ENCODE measurements at regions not wholly inside any gene's neighbourhood (a gene's known extent, or its start where the extent isn't known, plus 50 kb on each side); places are given as distances from the start of the nearest gene placed in this dataset.

- TF ChIP-seq, protein P1, sequence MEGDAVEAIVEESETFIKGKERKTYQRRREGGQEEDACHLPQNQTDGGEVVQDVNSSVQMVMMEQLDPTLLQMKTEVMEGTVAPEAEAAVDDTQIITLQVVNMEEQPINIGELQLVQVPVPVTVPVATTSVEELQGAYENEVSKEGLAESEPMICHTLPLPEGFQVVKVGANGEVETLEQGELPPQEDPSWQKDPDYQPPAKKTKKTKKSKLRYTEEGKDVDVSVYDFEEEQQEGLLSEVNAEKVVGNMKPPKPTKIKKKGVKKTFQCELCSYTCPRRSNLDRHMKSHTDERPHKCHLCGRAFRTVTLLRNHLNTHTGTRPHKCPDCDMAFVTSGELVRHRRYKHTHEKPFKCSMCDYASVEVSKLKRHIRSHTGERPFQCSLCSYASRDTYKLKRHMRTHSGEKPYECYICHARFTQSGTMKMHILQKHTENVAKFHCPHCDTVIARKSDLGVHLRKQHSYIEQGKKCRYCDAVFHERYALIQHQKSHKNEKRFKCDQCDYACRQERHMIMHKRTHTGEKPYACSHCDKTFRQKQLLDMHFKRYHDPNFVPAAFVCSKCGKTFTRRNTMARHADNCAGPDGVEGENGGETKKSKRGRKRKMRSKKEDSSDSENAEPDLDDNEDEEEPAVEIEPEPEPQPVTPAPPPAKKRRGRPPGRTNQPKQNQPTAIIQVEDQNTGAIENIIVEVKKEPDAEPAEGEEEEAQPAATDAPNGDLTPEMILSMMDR (IDR thresholded peaks at IDR 0.05): no peak
- H3K27ac Mint-ChIP-seq: peak overlapping the region in 1 of 7 donors; percentile 46
- no peak for DNase-seq
- H3K79me2 ChIP-seq (ENCODE audit: insufficient read depth, low read length): no peaks in the 10 kb centered on the region
- H3K27ac ChIP-seq (ENCODE audit: low read depth in 1 of 2, low read length in 2 of 2): no peak overlapping the region
- H3K4me3 Mint-ChIP-seq: no peak overlapping the region
- no peaks in the 10 kb centered on the region for H3K9me3 Mint-ChIP-seq
- no peak overlapping the region for H3K9ac ChIP-seq (ENCODE audit: insufficient read depth, low read length, poor library complexity, severe bottlenecking)
- no peak overlapping the region for H3K4me2 ChIP-seq (replicated peaks; ENCODE audit: extremely low read depth, low read length, poor library complexity, severe bottlenecking)
- no peaks in the 10 kb centered on the region for H3K9me3 ChIP-seq (replicated peaks in 1 of 2; ENCODE audit: control insufficient read depth in 1 of 2, insufficient read depth in 1 of 2, low read length in 2 of 2)
- H3K27me3 ChIP-seq (ENCODE audit: control insufficient read depth in 2 of 2, insufficient read depth in 2 of 2, low read length in 2 of 2): no peaks in the 10 kb centered on the region
- WGBS (ENCODE audit: insufficient coverage): 59% methylated on average over 5 of the region's 15 CpGs
- H3K4me3 ChIP-seq (replicated peaks in 1 of 3; ENCODE audit: low read depth in 2 of 3, low read length in 3 of 3): no peak overlapping the region
- intact Hi-C loops (cut with micrococcal nuclease): no loop called here
- H3K4me1 Mint-ChIP-seq: peaks cover 10% of the 10 kb centered on the region
- H2AFZ ChIP-seq (ENCODE audit: insufficient read depth, low read depth, low read length, poor library complexity, severe bottlenecking): no peak overlapping the region
- no peaks in the 10 kb centered on the region for H3K36me3 ChIP-seq (replicated peaks in 1 of 2; ENCODE audit: control insufficient read depth in 1 of 2, insufficient read depth in 2 of 2, low read length in 2 of 2)
- H3K27me3 Mint-ChIP-seq (ENCODE audit: low read depth in 3 of 3): peaks cover 2 to 7% (median 3%) of the 10 kb centered on the region in 3 donors
- no peaks in the 10 kb centered on the region for H3K36me3 Mint-ChIP-seq
- H3K4me1 ChIP-seq (ENCODE audit: control insufficient read depth in 1 of 2, insufficient read depth in 2 of 2, low read length in 2 of 2): peaks cover 9 to 10% of the 10 kb centered on the region in 2 donors
- H4K20me1 ChIP-seq (ENCODE audit: insufficient read depth, low read length): no peaks in the 10 kb centered on the region
Measured at GRCh38 chr16:85441189-85441889, 171.8 kb upstream of the GSE1 start.

DNA sequence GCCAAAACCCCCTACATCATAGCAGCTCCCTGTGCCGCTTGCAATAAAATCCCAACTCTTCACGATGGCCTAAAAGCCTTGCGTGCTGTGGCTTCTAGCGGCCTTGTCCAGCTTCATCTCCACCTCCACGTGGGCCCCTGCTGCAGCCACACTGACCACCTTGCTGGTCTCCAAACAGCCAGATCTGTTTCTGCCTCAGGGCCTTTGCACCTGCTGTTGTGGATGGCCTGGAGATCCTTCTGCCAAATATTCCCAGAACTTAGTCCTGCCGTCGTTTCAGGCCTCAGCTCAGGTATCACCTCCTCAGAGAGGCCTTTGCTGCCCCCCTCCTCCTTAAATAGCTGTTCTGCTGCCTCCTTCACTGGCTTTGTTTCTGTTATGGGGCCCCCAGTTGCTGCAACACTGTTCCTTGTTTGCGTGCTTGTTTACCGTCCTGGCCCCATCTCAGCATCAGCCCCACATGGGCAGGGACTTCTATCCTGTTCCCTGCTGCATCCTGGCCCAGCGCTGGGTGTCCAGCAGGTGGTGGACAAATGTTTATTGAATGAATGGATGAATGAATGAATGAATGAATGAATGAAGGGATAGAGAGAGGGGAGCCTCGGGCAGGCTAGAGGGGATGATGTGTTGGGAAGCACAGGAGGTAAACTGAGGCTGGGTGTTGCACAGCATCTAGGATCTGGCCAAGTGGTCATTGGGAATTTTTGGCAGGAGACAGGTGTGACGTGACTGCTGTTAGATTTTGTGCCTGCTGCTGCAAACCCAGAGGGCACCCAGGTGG lies 171.0 kb upstream of the GSE1 start:
- TF ChIP-seq, protein P1 (IDR thresholded peaks at IDR 0.05): no peak
- Mint-ChIP-seq H3K27ac (no peak overlapping the region), H3K9me3 (no peaks in the 10 kb centered on the region), H3K36me3 (no peaks in the 10 kb centered on the region), H3K4me3 (no peak overlapping the region), H3K27me3 (ENCODE audit: low read depth in 3 of 3) (peaks cover 2 to 9% (median 7%) of the 10 kb centered on the region in 3 donors), H3K4me1 (peaks cover 10% of the 10 kb centered on the region)
- Histone ChIP-seq H4K20me1 (ENCODE audit: insufficient read depth, low read length) (no peaks in the 10 kb centered on the region), H3K27me3 (ENCODE audit: control insufficient read depth in 2 of 2, insufficient read depth in 2 of 2, low read length in 2 of 2) (peaks cover 0 to 3% of the 10 kb centered on the region in 2 donors), H3K9me3 (replicated peaks in 1 of 2; ENCODE audit: control insufficient read depth in 1 of 2, insufficient read depth in 1 of 2, low read length in 2 of 2) (no peaks in the 10 kb centered on the region), H3K36me3 (replicated peaks in 1 of 2; ENCODE audit: control insufficient read depth in 1 of 2, insufficient read depth in 2 of 2, low read length in 2 of 2) (no peaks in the 10 kb centered on the region), H3K4me3 (replicated peaks in 1 of 3; ENCODE audit: low read depth in 2 of 3, low read length in 3 of 3) (no peak overlapping the region), H3K27ac (ENCODE audit: low read depth in 1 of 2, low read length in 2 of 2) (no peak overlapping the region), H3K9ac (ENCODE audit: insufficient read depth, low read length, poor library complexity, severe bottlenecking) (no peak overlapping the region), H3K79me2 (ENCODE audit: insufficient read depth, low read length) (no peaks in the 10 kb centered on the region), H3K4me1 (ENCODE audit: control insufficient read depth in 1 of 2, insufficient read depth in 2 of 2, low read length in 2 of 2) (peaks cover 7 to 8% of the 10 kb centered on the region in 2 donors), H3K4me2 (replicated peaks; ENCODE audit: extremely low read depth, low read length, poor library complexity, severe bottlenecking) (no peak overlapping the region), H2AFZ (ENCODE audit: insufficient read depth, low read depth, low read length, poor library complexity, severe bottlenecking) (no peak overlapping the region)
- WGBS (ENCODE audit: insufficient coverage): 95% methylated on average over 12 of the region's 12 CpGs
- no peak for DNase-seq
- intact Hi-C loops (cut with micrococcal nuclease): no loop called here

All from CD14-positive monocyte (primary cell).